Natural killer cell (primary cell): ENCODE measurements at regions not wholly inside any gene's neighbourhood (a gene's known extent, or its start where the extent isn't known, plus 50 kb on each side); places are given as distances from the start of the nearest gene placed in this dataset.
"Not testable (repeated sequence)": the region's sequence is repeated elsewhere in the genome, so short reads cannot be mapped to it uniquely, and the experiment has no call there.

Experiments
- ATAC-seq, 3 donors: fragments of 150-1000 bp in 2 of 3; fragments of 200-7000 bp in 1 of 3; cut with Tn5 transposase; 1 replicate in 1 of 3; 2 replicates in 2 of 3; pipeline ENCODE4 v1.10.0; 2021; ENCODE audit warnings: mild to moderate bottlenecking in 2 of 3, moderate library complexity in 2 of 3
- DNase-seq, 2 donors: peaks; one replicate each; pipeline versions ENCODE4 v3.0.0 to v3.0.0-alpha.2; 2013 to 2021; ENCODE audit warnings: mixed read lengths in 1 of 2
- H3K27ac ChIP-seq: one replicate; pipeline ENCODE4 v1.5.1; 2013; ENCODE audit warnings: mild to moderate bottlenecking, low read length
- H3K27me3 ChIP-seq: one replicate; pipeline ENCODE4 v1.6.1; 2013; ENCODE audit warnings: low read length; ENCODE audit not compliant: control insufficient read depth, insufficient read depth
- H3K36me3 ChIP-seq: one replicate; pipeline ENCODE4 v1.6.1; 2013; ENCODE audit warnings: low read length; ENCODE audit not compliant: control insufficient read depth, insufficient read depth
- H3K4me1 ChIP-seq: one replicate; pipeline ENCODE4 v1.6.1; 2013; ENCODE audit warnings: low read length; ENCODE audit not compliant: control insufficient read depth, insufficient read depth
- H3K4me3 ChIP-seq: one replicate; pipeline ENCODE4 v1.5.1; 2013; ENCODE audit warnings: low read length
- H3K9me3 ChIP-seq: one replicate; pipeline ENCODE4 v1.6.1; 2013; ENCODE audit warnings: low read length; ENCODE audit not compliant: control insufficient read depth, insufficient read depth
- H3K27ac Mint-ChIP-seq, 2 donors: one replicate each; pipeline ENCODE4 v1.8.0; 2022; ENCODE audit warnings: mild to moderate bottlenecking in 2 of 2, mixed read lengths in 2 of 2, moderate library complexity in 1 of 2
- H3K27me3 Mint-ChIP-seq, 2 donors: one replicate each; pipeline ENCODE4 v1.8.0; 2022; ENCODE audit warnings: low read depth in 2 of 2, mixed read lengths in 2 of 2
- H3K36me3 Mint-ChIP-seq: one replicate; pipeline ENCODE4 v1.8.0; 2022; ENCODE audit warnings: mixed read lengths
- H3K4me1 Mint-ChIP-seq, 2 donors: one replicate each; pipeline ENCODE4 v1.8.0; 2022; ENCODE audit warnings: mixed read lengths in 2 of 2
- H3K4me3 Mint-ChIP-seq: one replicate; pipeline ENCODE4 v1.8.0; 2022; ENCODE audit warnings: mild to moderate bottlenecking, moderate library complexity, mixed read lengths
- H3K9me3 Mint-ChIP-seq, 2 donors: one replicate each; pipeline ENCODE4 v1.8.0; 2022; ENCODE audit warnings: mixed read lengths in 2 of 2
- WGBS: methylation state at CpG from one replicate; pipeline ENCODE4 v1.1.7; 2013; ENCODE audit warnings: missing lambda C conversion rate; ENCODE audit not compliant: insufficient coverage; 5-methylcytosine and 5-hydroxymethylcytosine counted together
- intact Hi-C: fragments of 100-400 bp; cut with micrococcal nuclease; formaldehyde crosslinking; loops from one replicate; pipeline ENCODE4 v1.14.2; 2022
- TF ChIP-seq, protein P1 (sequence below): fragments of 200-600 bp; IDR thresholded peaks from one replicate; pipeline ENCODE4 v1.8.0; 2022; ENCODE audit warnings: antibody characterized with exemption

DNA sequence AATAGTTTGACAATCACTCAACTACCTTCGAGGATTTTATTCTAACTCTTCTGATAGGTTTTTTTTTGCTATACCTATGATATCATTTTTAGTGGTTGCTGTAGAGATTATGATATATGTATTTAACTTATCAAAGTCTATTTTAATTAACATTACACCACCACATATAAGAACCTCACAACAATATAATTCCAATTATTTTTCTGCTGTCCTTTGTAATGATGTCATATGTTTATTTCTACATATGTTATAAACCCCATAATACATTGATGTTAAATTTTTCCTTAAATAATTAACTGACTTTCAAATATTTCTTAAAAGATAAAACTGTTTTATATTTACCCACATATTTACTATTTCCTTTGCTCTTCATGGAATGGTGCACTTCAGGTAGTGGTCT is 103.4 kb upstream of the KITLG start:
- Mint-ChIP-seq H3K36me3 (no peaks in the 10 kb centered on the region), H3K4me1 (no peaks in the 10 kb centered on the region), H3K27me3 (no peaks in the 10 kb centered on the region), H3K4me3 (no peak overlapping the region), H3K27ac (no peak overlapping the region), H3K9me3 (peaks cover 7 to 10% of the 10 kb centered on the region in 2 donors)
- no CpG with 5 or more reads among the region's 1 CpG for WGBS
- DNase-seq, result no peak
- Histone ChIP-seq H3K27ac (no peak overlapping the region), H3K4me1 (no peaks in the 10 kb centered on the region), H3K9me3 (no peaks in the 10 kb centered on the region), H3K4me3 (no peak overlapping the region), H3K36me3 (no peaks in the 10 kb centered on the region), H3K27me3 (no peaks in the 10 kb centered on the region)
- TF ChIP-seq, protein P1, sequence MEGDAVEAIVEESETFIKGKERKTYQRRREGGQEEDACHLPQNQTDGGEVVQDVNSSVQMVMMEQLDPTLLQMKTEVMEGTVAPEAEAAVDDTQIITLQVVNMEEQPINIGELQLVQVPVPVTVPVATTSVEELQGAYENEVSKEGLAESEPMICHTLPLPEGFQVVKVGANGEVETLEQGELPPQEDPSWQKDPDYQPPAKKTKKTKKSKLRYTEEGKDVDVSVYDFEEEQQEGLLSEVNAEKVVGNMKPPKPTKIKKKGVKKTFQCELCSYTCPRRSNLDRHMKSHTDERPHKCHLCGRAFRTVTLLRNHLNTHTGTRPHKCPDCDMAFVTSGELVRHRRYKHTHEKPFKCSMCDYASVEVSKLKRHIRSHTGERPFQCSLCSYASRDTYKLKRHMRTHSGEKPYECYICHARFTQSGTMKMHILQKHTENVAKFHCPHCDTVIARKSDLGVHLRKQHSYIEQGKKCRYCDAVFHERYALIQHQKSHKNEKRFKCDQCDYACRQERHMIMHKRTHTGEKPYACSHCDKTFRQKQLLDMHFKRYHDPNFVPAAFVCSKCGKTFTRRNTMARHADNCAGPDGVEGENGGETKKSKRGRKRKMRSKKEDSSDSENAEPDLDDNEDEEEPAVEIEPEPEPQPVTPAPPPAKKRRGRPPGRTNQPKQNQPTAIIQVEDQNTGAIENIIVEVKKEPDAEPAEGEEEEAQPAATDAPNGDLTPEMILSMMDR, result no peak
- no peak for ATAC-seq
- intact Hi-C loops, result no loop called here

DNA sequence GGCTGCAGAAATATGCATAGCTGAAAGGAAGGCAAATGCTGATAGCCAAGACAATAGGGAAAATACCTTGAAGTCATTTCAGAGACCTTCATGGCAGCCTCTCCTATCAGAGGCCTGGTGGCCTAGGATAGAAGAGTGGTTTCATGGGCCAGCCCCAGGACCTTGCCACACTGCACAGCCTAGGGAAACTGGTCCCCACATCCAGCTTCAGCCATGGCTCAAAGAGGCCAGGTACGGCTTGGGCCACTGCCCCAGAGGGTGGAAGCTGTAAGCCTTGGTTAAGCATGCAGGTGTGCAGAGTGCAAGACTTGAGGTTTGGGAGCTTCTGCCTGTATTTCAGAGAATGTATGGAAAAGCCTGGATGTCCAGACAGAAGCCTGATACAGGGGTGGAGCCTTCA is 101.0 kb upstream of the KITLG start:
- H3K27ac ChIP-seq, result no peak overlapping the region
- no peaks in the 10 kb centered on the region for H3K9me3 ChIP-seq
- no peak overlapping the region for H3K4me3 Mint-ChIP-seq
- no peaks in the 10 kb centered on the region for H3K36me3 Mint-ChIP-seq
- no peaks in the 10 kb centered on the region for H3K27me3 Mint-ChIP-seq
- 100% methylated on average over 1 of the region's 1 CpG for WGBS
- intact Hi-C loops, result no loop called here
- ATAC-seq (no peak), DNase-seq (no peak)
- H3K36me3 ChIP-seq, result no peaks in the 10 kb centered on the region
- H3K4me1 ChIP-seq, result no peaks in the 10 kb centered on the region
- no peaks in the 10 kb centered on the region for H3K4me1 Mint-ChIP-seq
- peaks cover 6 to 12% of the 10 kb centered on the region in 2 donors for H3K9me3 Mint-ChIP-seq
- TF ChIP-seq, protein P1, result no peak
- no peak overlapping the region for H3K4me3 ChIP-seq
- H3K27me3 ChIP-seq, result no peaks in the 10 kb centered on the region
- H3K27ac Mint-ChIP-seq, result no peak overlapping the region

DNA sequence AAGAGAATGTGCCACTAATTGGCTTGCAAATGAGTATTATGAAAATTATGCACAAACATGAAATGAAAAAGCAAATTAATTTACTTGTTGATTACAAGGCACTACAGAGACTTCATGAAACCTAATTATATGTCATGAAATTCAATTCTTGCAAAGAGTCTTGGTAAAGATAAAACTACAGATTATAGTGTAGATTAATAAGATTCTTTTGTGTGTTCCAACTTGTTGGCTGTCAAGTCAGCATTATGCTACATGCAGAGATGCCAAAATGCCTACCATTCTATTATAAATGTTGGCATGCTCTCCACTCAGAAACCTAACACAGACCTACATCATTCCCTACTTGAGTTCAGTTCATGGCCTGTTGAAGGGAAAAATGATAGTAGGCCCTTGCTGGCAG is 97.2 kb upstream of the KITLG start:
- intact Hi-C loops, result no loop called here
- H3K36me3 ChIP-seq, result no peaks in the 10 kb centered on the region
- no peak overlapping the region for H3K4me3 ChIP-seq
- Mint-ChIP-seq H3K27me3 (no peaks in the 10 kb centered on the region), H3K36me3 (no peaks in the 10 kb centered on the region), H3K4me1 (no peaks in the 10 kb centered on the region), H3K27ac (no peak overlapping the region), H3K9me3 (peaks cover 5 to 7% of the 10 kb centered on the region in 2 donors), H3K4me3 (no peak overlapping the region)
- no peak overlapping the region for H3K27ac ChIP-seq
- DNase-seq (no peak), ATAC-seq (no peak)
- no peaks in the 10 kb centered on the region for H3K27me3 ChIP-seq
- no peaks in the 10 kb centered on the region for H3K4me1 ChIP-seq
- H3K9me3 ChIP-seq, result no peaks in the 10 kb centered on the region
- TF ChIP-seq, protein P1, result no peak

DNA sequence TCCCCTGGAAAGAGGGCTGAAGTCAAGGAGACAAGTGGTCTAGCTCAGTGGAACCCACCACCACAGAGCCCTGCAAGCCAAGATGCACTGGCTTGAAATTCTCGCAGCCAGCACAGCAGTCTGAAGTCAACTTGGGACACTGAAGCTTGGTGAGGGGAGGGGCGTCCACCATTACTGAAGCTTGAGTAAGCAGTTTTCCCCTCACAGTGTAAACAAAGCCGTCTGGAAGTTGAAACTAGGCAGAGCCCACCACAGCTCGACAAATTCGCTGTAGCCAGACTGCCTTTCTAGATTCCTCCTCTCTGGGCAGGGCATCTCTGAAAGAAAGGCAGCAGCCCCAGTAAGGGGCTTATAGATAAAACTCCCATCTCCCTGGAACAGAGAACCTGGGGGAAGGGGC is 87.3 kb upstream of the KITLG start:
- H3K27me3 ChIP-seq, intact Hi-C loops, H3K4me3 Mint-ChIP-seq, H3K4me1 Mint-ChIP-seq, H3K36me3 Mint-ChIP-seq, H3K4me3 ChIP-seq, ATAC-seq, H3K27ac ChIP-seq, H3K4me1 ChIP-seq, H3K9me3 ChIP-seq, H3K27ac Mint-ChIP-seq, H3K36me3 ChIP-seq, H3K27me3 Mint-ChIP-seq, DNase-seq: not testable (repeated sequence)
- WGBS, result 74% methylated on average over 5 of the region's 5 CpGs
- H3K9me3 Mint-ChIP-seq, result peaks cover 14 to 18% of the 10 kb centered on the region in 2 donors
